ENCODE measurements at regions not wholly inside any gene's neighbourhood (a gene's known extent, or its start where the extent isn't known, plus 50 kb on each side); places are given as distances from the start of the nearest gene placed in this dataset.
"Not testable (repeated sequence)": the region's sequence is repeated elsewhere in the genome, so short reads cannot be mapped to it uniquely, and the experiment has no call there.

DNA sequence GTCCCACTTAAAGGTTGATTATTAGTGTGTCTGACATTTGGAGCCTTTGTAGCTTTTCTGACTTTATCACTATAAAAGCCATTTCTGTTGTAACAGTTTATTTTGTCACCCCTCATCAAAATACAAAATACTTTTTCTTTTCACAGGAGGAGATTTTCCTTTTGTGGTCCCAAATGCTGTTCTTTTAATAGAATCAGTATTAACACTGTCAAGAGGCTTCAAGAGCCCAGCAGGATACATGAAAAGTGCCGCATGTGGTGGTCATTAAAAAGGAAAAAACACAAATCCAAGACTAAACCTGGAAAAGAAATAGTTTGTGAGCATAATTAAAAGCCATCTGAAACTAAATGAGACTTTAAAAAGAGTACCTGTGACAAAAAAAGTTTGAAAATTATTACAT lies 515.7 kb downstream of the DCDC2C start:
- ChIA-PET POLR2A (no interaction called here), CTCF (no interaction called here)
- Mint-ChIP-seq H3K27ac (no peak overlapping the region), H3K36me3 (ENCODE audit: low read depth) (no peaks in the 10 kb centered on the region), H3K9me3 (peaks cover 3% of the 10 kb centered on the region), H3K27me3 (no peaks in the 10 kb centered on the region), H3K4me3 (no peak overlapping the region), H3K4me1 (no peaks in the 10 kb centered on the region)
- DNase-seq = no peak

DNA sequence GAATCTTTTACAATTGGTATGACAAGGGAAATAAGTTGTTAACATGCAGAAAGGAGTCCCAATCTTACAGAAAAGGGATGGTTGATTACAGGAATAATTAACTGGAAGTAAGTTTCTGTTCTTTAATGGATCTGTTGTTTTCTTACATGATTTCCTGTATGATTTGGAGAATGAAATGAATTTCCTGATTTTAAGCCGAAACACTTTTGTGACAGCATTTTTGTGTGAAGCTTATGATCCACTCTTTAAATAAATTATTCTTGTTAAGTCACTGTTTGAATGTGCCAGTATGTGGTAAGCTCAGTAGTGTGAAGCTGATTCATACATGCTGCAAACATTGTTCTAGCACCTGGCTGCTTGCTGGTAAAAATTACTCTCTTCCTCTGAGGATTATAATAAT lies 516.2 kb downstream of the DCDC2C start:
- Mint-ChIP-seq H3K27ac (no peak overlapping the region), H3K4me3 (no peak overlapping the region), H3K4me1 (no peaks in the 10 kb centered on the region), H3K9me3 (peaks cover 3% of the 10 kb centered on the region), H3K27me3 (no peaks in the 10 kb centered on the region), H3K36me3 (ENCODE audit: low read depth) (no peaks in the 10 kb centered on the region)
- CTCF ChIA-PET = no interaction called here
- no peak for DNase-seq
- POLR2A ChIA-PET = no interaction called here

DNA sequence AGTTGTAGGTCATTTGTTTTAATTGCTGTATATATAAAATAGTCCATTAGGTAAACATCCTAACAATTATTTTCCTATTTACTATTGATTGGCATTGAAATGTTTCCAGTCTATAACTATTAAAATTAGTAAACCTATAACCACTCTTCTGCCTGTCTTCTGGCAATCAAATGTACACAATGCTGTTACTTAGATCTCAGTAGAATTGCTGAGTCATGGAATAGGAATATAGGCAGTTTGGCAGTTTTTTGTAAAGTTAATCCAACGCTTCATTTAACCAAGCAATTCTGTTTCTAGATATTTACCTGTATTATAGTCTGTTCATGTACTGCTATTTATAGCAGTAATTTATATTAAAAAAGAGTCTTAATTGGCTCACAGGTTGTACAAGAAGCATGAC lies 518.1 kb downstream of the DCDC2C start:
- Mint-ChIP-seq H3K4me1 (no peaks in the 10 kb centered on the region), H3K9me3 (peaks cover 3% of the 10 kb centered on the region), H3K36me3 (ENCODE audit: low read depth) (no peaks in the 10 kb centered on the region), H3K27me3 (no peaks in the 10 kb centered on the region), H3K4me3 (no peak overlapping the region), H3K27ac (no peak overlapping the region)
- ChIA-PET POLR2A (no interaction called here), CTCF (no interaction called here)
- no peak for DNase-seq

DNA sequence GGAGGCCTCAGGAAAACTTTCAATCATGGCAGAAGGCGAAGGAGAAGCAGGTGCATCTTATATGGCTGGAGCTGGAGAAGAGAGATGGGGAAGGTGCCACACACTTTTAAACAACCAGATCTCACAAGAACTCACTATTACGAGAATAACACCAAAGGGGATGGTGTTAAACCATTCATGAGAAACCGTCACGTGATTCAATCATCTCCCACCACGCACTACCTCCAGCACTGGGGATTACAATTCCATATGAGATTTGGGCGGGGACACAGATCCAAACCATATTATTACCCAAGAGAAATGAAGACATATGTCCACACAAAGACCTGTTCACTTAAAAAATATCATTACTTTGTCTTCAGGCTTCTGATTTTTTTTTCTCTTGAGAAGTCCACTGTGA lies 518.5 kb downstream of the DCDC2C start:
- no peak for DNase-seq
- CTCF ChIA-PET = no interaction called here
- peaks cover 3% of the 10 kb centered on the region for H3K9me3 Mint-ChIP-seq
- no peak overlapping the region for H3K4me3 Mint-ChIP-seq
- POLR2A ChIA-PET = no interaction called here
- H3K36me3 Mint-ChIP-seq (ENCODE audit: low read depth) = no peaks in the 10 kb centered on the region
- H3K27me3 Mint-ChIP-seq = no peaks in the 10 kb centered on the region
- no peak overlapping the region for H3K27ac Mint-ChIP-seq
- H3K4me1 Mint-ChIP-seq = no peaks in the 10 kb centered on the region

DNA sequence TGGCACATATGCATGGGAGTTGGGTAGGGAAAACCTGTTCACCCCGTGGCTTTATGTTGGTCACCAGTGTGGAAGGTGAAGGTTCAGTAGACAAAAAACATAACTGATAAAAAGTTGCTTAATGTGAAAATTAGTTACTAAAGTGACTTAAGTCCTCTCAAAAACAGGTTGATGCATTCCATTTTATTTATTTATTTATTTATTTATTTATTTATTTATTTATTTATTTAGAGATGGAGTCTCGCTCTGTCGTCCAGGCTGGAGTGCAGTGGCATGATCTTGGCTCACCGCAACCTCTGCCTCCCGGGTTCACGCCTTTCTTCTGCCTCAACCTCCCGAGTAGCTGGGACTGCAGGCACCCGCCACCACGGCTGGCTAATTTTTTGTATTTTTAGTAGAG lies 541.0 kb downstream of the DCDC2C start:
- H3K36me3 Mint-ChIP-seq (ENCODE audit: low read depth); H3K4me3 Mint-ChIP-seq; H3K27me3 Mint-ChIP-seq; POLR2A ChIA-PET; H3K27ac Mint-ChIP-seq; CTCF ChIA-PET; H3K4me1 Mint-ChIP-seq; DNase-seq: not testable (repeated sequence)
- H3K9me3 Mint-ChIP-seq = peaks cover 15% of the 10 kb centered on the region

DNA sequence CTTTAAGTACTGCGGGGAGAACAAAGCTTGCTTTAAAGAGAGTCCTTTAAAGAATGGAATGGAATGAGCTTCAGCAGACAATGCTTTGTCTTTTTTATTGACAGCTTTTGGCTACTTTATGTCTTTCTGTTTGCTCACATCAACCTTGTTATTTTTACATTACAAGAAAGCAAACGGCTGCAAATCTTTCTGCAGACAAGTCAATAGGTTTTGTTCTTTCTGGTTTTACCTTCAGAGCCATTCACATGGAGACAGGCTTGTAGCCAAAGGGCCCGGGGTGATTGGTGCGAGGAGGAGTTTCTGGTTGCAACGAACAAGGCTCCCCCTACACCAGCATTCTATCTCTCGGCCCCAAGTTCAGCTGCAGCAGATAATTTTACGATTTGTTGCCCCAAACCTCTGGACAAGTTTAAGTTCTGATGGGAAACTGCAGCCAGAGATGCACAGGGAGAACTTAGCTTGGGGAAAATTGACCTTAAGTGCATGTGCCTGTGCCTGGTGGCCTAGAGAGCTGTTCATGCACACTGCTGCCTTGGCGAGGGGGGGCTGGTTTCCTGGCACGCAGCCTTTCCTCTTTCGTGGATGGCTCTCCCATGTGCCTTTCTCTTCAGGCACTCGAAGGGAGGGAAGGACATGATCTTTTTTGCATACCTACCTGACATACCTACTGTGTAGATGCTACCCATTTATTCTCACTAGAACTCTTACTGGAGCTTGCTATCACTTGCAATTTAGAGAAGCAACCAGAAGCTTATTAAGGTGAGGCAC lies 543.2 kb downstream of the DCDC2C start:
- H3K36me3 Mint-ChIP-seq (ENCODE audit: low read depth) = no peaks in the 10 kb centered on the region
- H3K27me3 Mint-ChIP-seq = no peaks in the 10 kb centered on the region
- DNase-seq = no peak
- no peak overlapping the region for H3K4me3 Mint-ChIP-seq
- H3K27ac Mint-ChIP-seq = no peak overlapping the region
- CTCF ChIA-PET = no interaction called here
- H3K4me1 Mint-ChIP-seq = no peaks in the 10 kb centered on the region
- POLR2A ChIA-PET = no interaction called here
- peaks cover 7% of the 10 kb centered on the region for H3K9me3 Mint-ChIP-seq

DNA sequence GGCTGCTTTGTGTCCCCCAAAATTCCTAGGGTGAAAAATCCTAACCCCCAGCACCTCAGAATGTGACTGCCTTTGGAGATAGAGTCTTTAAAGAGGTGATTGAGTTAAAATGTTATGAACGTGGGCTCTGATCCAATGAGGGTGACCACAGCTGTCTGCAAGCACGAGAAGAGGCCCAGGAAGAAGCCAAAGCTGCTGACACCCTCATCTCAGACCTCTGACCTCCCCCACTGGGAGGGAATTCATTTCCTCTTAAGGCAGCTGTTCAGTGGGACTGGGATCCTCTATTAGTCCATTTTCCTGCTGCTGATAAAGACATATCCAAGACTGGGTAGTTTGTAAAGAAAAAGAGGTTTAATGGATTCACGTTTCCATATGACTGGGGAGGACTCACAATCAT lies 544.4 kb downstream of the DCDC2C start:
- CTCF ChIA-PET = no interaction called here
- Mint-ChIP-seq H3K4me3 (no peak overlapping the region), H3K27me3 (no peaks in the 10 kb centered on the region), H3K27ac (no peak overlapping the region), H3K9me3 (peaks cover 7% of the 10 kb centered on the region), H3K36me3 (ENCODE audit: low read depth) (no peaks in the 10 kb centered on the region), H3K4me1 (no peaks in the 10 kb centered on the region)
- POLR2A ChIA-PET = no interaction called here
- DNase-seq = no peak

DNA sequence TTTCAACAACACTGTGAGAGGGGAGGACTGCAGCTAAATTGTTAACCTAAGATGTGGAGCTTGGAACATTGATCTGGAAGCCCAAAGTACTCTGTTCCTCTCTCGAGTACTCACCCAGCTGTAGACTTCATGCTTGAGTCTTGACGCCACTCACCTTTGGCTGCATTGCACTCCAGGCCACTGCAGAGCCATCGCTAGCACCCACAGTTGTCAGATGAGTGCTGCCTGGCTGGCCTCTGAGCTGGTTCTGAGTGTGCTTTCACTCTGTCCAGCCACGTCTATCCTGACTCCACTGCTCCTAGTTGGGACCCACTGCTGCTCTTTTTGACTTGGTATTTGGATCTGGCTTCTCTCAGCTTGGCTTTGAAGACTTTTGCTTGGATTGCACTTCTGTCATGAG lies 552.1 kb downstream of the DCDC2C start:
- Mint-ChIP-seq H3K4me1 (no peaks in the 10 kb centered on the region), H3K4me3 (no peak overlapping the region), H3K27me3 (no peaks in the 10 kb centered on the region), H3K9me3 (peaks cover 3% of the 10 kb centered on the region), H3K36me3 (ENCODE audit: low read depth) (no peaks in the 10 kb centered on the region), H3K27ac (no peak overlapping the region)
- ChIA-PET CTCF (no interaction called here), POLR2A (no interaction called here)
- DNase-seq = no peak

DNA sequence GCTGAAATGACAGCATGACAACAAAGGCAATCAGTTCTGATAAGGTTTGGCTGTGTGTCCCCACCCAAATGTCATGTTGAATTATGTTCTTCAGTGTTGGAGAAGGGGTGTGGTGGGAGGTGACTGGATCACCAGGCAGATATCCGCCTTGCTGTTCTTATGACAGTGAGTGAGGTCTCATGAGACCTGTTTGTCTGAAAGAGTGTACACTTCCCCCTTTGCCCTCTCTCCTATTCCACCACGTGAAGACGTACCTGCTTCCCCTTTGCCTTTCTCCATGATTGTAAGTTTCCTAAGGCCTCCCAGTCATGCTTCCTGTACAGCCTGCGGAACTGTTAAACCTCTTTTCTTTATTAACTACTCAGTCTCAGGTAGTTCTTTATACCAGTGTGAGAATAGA lies 553.0 kb downstream of the DCDC2C start:
- Mint-ChIP-seq H3K4me3 (no peak overlapping the region), H3K27ac (no peak overlapping the region), H3K27me3 (no peaks in the 10 kb centered on the region), H3K9me3 (peaks cover 6% of the 10 kb centered on the region), H3K36me3 (ENCODE audit: low read depth) (no peaks in the 10 kb centered on the region), H3K4me1 (no peaks in the 10 kb centered on the region)
- ChIA-PET CTCF (no interaction called here), POLR2A (no interaction called here)
- no peak for DNase-seq

DNA sequence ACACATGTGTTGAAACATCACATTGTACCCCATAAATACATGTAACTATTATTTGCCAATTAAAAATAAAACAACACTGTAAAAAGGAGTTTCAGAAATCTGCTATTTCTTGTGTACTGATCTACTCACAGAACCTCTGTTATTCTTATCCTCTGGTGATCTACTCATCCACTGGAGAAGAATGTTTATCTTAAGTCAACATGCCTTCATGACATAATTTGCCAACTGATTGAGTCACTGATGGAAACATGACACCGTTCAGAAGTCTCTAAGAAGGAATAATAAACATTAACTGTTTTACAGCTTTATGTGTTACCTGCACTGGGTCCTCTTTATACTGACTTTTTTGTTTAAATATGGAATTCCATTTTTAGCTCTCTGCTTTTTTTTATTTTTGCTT lies 555.2 kb downstream of the DCDC2C start:
- Mint-ChIP-seq H3K4me1 (no peaks in the 10 kb centered on the region), H3K27ac (no peak overlapping the region), H3K4me3 (no peak overlapping the region), H3K36me3 (ENCODE audit: low read depth) (no peaks in the 10 kb centered on the region), H3K9me3 (peaks cover 2% of the 10 kb centered on the region), H3K27me3 (no peaks in the 10 kb centered on the region)
- CTCF ChIA-PET = no interaction called here
- no peak for DNase-seq
- POLR2A ChIA-PET = no interaction called here

DNA sequence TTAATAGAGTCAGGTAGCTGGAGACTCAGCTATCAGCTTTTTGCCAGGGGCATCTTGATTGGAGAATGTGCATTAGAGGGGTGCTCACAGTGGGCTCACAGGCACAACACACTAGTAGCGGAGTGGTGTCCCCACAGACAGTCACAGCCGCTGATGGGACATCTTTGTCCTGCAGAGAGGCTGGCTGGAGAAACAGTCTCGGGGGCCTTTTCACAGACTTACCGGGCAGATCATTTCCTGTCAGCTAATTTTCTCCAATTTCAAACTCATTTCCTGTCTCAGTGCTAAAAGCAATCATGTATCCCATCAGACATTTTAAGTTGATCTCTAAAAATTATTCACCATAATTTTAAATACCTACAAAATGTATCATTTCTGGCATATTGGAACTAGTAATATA lies 562.6 kb downstream of the DCDC2C start:
- POLR2A ChIA-PET = no interaction called here
- Mint-ChIP-seq H3K27ac (no peak overlapping the region), H3K4me1 (no peaks in the 10 kb centered on the region), H3K27me3 (no peaks in the 10 kb centered on the region), H3K36me3 (ENCODE audit: low read depth) (no peaks in the 10 kb centered on the region), H3K9me3 (peaks cover 2% of the 10 kb centered on the region), H3K4me3 (no peak overlapping the region)
- CTCF ChIA-PET = no interaction called here
- no peak for DNase-seq

DNA sequence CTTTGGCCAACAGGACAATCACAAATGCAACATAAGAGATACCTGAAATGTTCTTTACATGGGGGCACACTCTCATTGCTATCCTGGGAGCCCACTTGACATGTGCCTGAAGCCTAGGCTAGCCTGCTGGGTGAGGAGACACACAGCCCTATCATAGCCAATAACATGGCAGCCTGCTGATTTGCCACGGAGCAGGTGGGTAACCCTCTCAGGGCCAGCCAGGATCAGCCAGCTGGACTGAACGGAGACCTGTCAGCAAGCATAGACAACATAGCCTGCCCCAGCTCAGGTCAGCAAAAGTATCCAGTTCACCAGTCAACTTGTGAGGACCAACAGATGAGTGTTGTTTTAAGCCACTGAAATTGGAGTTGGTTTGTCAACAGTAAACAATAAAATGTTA lies 566.5 kb downstream of the DCDC2C start:
- Mint-ChIP-seq H3K9me3 (peaks cover 2% of the 10 kb centered on the region), H3K4me3 (no peak overlapping the region), H3K27me3 (no peaks in the 10 kb centered on the region), H3K36me3 (ENCODE audit: low read depth) (no peaks in the 10 kb centered on the region), H3K4me1 (no peaks in the 10 kb centered on the region), H3K27ac (no peak overlapping the region)
- ChIA-PET CTCF (no interaction called here), POLR2A (no interaction called here)
- DNase-seq = no peak

DNA sequence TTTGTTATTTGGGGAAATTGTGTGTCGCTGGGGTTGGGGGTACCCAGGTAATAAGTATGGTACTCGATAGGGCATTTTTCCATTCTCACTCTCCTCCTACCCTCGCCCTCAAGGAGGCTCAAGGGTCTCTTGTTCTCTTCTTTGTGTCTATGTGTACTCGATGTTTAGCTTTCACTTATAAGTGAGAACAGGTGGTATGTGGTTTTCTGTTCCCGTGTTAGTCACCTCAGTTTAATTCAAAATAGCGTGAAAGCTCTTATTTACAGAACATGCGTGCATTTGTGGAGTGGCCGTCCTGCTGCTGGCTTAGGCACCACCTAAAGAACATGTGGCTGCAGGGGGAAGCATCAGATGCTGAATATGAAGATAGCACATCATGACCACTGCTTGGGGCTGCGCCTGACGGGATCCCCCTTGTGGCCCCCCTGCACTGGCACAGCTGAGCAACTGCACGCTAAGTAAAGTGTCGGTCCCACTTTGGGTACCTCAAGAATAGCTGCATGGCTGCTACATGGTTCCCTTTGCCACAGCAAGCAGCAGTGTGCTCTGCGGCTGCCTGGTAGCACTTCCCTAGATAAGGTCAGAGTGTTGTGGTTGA lies 569.0 kb downstream of the DCDC2C start:
- H3K36me3 Mint-ChIP-seq (ENCODE audit: low read depth) = no peaks in the 10 kb centered on the region
- DNase-seq = no peak
- H3K27ac Mint-ChIP-seq = no peak overlapping the region
- H3K9me3 Mint-ChIP-seq = peaks cover 4% of the 10 kb centered on the region
- H3K4me1 Mint-ChIP-seq = no peaks in the 10 kb centered on the region
- H3K4me3 Mint-ChIP-seq = no peak overlapping the region
- no peaks in the 10 kb centered on the region for H3K27me3 Mint-ChIP-seq
- CTCF ChIA-PET = no interaction called here
- POLR2A ChIA-PET = no interaction called here

DNA sequence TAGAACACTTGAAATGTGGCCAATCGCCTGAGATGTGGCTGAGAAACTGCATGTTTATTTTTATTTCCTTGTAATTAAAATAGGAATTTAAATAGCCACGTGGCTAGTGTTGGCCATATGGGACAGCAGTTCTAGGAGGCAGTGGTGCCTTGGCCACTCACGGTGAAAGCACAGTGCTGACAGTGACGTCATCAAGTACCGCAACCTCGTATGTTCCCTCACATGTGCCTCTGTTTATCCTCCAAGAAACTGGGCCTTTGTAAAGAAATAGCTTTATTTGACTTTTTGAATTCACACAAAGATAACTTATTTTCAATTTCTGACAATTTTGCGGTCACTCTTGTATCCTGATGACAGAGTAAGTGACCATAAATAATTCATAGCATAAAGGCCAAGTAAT lies 575.0 kb downstream of the DCDC2C start:
- no peak for DNase-seq
- POLR2A ChIA-PET = no interaction called here
- H3K27me3 Mint-ChIP-seq = no peaks in the 10 kb centered on the region
- H3K27ac Mint-ChIP-seq = no peak overlapping the region
- no peaks in the 10 kb centered on the region for H3K36me3 Mint-ChIP-seq (ENCODE audit: low read depth)
- H3K4me1 Mint-ChIP-seq = no peaks in the 10 kb centered on the region
- CTCF ChIA-PET = no interaction called here
- H3K4me3 Mint-ChIP-seq = no peak overlapping the region
- H3K9me3 Mint-ChIP-seq = peaks cover 2% of the 10 kb centered on the region
